ENCODE measurements at regions not wholly inside any gene's neighbourhood (a gene's known extent, or its start where the extent isn't known, plus 50 kb on each side); places are given as distances from the start of the nearest gene placed in this dataset.

- DNase-seq = no peak
Observed at GRCh38 chr21:25371841-25372425, 235.3 kb downstream of the MRPL39 start.

- DNase-seq = no peak
Observed at GRCh38 chr21:25370311-25370744, 237.0 kb downstream of the MRPL39 start.

DNA sequence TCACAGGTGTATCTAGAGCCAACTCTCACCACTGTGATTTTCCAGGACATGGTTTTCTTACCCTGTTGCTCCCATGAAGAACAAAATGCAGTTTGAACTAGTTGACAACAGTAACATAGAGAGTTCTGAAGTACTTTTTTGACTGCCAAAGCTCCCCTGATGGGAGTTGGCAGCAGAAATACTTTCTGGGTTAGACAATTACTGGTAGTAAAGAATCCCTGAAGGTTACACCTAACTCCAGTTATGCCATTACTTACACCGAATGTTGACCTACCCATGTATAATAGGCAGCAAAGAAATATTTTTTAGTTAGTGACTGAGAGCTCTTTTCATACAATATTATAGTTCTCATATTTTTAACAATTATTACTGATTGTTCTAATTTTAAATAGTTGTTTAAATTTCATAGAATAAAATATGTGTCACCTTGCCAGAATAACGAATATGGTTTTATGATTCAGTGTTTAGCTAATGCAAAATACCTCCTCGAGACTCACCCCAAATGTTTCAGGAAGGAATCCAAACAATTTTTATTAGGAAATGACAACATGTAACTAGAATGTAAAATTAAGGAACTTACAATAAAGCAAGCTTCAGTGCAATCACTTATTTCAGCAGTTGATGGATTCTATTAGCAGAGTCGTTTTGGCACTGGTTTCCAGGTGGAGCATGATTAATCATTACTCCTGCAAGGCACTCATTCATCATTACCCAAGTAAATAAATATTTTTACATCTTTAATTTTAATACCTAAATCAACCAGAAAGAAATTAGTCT lies 237.6 kb downstream of the MRPL39 start:
- no peak for DNase-seq

DNA sequence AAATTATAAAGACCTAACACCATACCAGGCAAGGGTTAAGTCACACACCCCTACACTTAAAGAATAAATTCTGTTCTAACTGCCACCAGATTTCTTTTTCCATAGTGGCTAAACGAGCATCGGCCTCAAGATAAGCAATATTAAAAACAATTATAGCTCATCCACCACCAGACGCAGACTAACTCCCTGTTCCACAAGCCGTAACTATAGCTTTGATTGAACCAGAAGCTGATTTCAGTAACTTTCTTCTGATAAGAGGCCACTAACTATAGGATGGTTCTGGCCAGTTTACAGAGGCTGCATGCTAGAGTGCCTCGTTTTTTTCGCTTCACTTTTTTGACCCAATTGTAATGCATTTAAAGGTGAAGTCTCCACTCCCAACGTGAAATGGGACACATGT lies 238.8 kb downstream of the MRPL39 start:
- DNase-seq = no peak

- no peak for DNase-seq
Observed at GRCh38 chr21:25366116-25366515, 241.2 kb downstream of the MRPL39 start.

DNA sequence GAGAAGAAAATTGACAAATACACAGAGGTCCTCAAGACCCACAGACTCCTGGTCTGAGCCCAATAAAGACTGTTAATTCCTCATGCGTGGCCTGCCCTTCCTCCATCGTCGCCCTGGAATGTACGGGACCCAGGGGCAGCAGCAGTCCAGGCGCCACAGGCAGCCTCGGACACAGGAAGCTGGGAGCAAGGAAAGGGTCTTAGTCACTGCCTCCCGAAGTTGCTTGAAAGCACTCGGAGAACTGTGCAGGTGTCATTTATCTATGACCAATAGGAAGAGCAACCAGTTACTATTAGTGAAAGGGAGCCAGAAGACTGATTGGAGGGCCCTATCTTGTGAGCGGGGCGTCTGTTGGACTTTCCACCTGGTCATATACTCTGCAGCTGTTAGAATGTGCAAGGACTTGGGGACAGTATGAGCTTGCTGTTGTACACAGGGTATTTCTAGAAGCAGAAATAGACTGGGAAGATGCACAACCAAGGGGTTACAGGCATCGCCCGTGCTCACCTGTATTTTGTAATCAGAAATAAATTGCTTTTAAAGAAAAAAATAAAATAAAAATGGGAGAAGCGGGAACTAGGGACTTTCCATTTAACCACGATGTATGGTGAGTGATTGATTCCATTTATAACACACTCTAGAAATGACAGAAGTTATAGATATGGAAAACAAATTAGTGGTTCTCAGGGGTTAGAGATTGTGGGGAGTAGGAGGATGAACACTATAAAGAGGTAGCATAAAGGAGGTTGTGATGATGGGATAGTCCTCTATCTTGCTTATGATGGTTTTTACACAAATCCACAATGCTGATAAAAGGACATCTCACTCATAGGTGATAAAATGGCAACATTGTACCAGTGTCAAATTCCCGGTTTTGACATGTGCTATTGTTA lies 244.7 kb downstream of the MRPL39 start:
- no peak for DNase-seq

DNA sequence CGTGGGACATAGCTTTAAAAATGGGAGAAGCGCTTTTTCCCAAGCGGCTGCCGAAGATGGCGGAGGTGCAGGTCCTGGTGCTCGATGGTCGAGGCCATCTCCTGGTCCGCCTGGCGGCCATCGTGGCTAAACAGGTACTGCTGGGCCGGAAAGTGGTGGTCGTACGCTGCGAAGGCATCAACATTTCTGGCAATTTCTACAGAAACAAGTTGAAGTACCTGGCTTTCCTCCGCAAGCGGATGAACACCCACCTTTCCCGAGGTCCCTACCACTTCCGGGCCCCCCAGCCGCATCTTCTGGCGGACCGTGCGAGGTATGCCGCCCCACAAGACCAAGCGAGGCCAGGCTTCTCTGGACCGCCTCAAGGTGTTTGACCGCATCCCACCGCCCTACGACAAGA lies 245.5 kb downstream of the MRPL39 start:
- no peak for DNase-seq

GRCh38 chr21:25361097-25361496 lies 246.2 kb downstream of the MRPL39 start:
- DNase-seq = no peak

DNA sequence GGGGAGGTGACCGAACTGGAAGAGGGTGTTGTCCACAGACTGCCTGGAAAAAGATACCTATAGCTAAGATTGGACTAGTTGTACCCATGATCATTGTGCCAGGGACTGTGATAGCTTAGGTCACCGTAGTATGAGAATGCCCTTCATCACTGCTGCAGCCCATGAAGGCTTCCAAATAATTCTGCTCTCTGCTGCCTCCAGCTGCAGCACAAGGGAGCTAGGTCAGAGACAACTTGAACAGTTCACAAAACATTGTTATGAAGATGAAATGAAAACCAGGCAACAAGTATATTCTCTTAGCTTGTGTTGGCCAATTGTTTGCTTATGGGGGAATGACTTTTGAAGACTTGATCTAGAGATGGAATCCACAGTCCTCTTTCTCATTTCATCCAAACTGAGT lies 246.7 kb downstream of the MRPL39 start:
- peak; percentile 19 for DNase-seq

DNA sequence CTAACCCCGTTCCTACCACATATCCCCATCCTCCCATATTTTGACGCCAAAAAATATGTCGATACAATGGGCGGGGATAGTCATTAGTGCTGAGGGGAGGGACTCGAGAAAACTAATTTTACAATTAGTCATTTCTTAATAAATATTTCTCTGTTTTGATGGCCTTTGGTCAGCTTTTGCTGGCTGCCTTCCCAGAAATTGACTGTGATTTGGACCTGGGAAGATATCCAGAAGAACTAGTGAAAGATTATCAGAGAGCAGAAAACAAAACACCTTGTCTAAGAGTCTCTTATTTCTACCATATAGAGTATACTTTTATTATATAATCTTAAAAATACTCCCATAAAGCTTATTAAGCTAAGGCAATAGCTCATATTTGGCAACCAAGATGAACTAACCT lies 247.6 kb downstream of the MRPL39 start:
- DNase-seq = no peak

DNA sequence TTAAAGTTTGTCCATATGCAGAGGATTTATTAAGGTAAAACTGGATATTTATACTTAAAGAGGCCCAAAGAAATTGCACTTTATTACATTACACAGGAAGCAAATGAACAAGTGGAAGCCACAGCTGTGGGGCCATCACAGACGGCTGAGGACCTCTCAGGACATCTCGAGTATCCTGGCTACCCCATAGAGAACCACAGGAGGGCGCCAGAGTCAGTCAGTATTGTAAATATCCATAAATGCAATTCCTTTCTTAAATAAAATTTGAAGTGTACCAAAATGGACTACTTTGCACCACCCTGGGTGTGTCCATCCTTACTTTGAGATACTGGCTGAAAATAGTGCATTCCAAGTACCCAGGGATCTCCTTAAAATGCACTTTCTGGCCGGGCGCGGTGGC lies 257.2 kb downstream of the MRPL39 start:
- peak; percentile 32 for DNase-seq

GRCh38 chr21:25343774-25344545 lies 263.3 kb downstream of the MRPL39 start:
- no peak for DNase-seq

DNA sequence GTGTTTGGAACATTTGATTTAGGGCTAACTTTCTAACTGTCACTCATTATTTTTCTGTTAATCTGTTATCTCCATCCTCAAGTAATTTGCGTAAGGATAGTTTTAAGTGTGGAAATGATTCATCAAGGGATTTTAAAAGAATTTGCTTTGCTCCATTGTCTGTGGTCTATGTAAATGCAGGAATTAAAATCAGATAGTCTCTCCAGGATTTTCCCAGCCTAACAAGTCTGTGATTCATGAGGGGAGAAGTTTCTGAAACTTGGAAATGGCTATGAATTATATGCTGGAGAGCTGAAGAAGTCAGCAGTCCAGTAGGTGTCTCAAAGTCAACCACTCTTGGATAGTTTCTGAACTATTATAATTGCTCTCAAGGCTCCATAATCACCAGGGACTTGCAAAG lies 264.5 kb downstream of the MRPL39 start:
- no peak for DNase-seq

DNA sequence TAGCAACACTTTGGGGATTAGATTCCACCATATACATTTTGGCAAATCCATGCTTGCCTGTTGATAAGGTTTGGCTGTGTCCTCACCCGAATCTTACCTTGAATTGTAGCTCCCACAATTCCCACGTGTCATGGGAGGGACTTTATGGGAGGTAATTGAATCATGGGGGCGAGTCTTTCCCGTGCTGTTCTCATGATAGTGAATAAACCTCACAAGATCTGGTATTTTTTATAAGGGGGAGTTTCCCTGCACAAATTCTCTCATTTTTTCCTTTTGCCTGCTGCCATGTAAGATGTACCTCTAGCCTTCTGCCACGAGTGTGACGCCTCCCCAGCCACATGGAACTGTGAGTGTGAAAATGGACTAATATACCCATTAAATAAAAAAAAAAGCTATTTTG lies 265.3 kb downstream of the MRPL39 start:
- DNase-seq = no peak

GRCh38 chr21:25338415-25338814 lies 268.9 kb downstream of the MRPL39 start:
- no peak for DNase-seq

DNA sequence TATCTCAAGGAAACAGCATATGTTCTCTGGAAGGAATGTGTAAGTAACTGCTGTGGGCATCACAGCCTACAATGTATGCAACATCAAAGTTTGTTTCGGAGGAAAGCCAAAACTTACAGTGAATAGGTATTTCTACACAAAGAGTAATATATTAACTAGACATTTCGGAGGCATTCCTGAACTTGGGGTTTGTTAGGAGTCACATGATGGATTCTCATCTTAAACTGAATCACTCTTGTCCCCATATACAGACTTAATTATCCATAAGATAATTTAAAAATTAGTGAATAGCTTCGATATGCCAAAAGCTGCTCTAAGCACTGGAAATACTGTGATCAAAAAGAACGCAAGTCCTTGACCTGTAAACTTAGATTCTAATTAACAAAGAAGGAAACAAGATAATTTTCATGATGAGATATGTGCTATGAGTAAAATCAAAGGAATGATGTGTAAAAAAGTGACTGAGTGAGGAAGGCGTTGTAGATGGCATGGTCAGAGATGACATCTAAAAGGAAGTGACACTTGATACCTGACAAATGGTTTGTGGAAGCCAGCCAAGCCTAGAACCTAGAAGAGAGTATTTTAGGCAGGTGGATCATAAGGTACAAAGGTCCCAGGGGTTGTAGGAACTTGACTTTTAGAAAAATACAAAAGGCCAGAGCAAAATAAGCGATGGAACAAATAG lies 273.1 kb downstream of the MRPL39 start:
- no peak for DNase-seq

DNA sequence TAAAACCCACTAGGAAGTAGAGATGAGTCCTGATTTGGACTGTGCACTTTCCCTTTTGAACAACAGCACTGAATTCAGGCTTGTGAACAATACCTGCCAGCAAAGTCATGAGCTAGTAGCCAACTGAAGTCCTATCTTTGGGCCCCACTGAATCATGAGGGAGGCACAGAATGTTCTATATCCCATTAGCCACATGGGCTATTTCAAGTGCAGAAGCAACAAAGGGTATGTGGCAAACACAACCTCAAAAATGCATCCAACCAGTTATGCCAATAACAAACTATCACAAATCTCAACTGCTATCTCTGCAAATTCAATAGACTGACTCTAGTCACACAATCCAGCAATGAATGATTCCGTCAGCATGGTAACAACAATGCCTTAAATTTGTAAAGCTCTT lies 276.0 kb downstream of the MRPL39 start:
- no peak for DNase-seq

- DNase-seq = no peak
Observed at GRCh38 chr21:25330266-25330665, 277.0 kb downstream of the MRPL39 start.

DNA sequence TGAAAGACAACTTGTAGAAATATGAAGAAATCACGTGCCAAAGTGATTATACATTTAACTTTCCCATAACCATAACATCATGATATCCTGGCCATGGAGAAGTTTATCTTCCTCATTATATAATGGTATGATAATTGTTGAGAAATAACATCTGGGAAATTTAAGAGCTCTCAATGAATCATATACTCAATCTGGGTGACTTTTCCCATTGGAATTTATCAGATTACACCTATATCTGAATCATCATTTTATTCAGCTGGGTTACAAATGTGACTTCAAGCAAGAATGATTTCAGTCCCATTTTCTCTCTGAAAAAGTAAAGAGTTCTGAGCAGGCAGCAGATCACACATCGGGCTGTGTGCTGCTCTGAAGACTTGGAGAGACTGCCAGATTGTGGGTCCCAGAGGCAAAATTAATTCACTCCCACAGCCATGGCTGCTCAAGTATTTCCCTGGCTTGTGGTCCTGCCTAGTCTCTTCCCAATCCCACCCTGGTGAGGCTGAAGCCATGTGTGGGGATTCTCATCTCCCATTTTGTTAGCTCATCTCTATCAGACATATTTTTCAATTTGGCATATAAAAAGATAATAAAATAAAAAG lies 278.0 kb downstream of the MRPL39 start:
- no peak for DNase-seq

GRCh38 chr21:25328736-25329135 lies 278.5 kb downstream of the MRPL39 start:
- DNase-seq = no peak

GRCh38 chr21:25326181-25326580 lies 281.1 kb downstream of the MRPL39 start:
- no peak for DNase-seq

DNA sequence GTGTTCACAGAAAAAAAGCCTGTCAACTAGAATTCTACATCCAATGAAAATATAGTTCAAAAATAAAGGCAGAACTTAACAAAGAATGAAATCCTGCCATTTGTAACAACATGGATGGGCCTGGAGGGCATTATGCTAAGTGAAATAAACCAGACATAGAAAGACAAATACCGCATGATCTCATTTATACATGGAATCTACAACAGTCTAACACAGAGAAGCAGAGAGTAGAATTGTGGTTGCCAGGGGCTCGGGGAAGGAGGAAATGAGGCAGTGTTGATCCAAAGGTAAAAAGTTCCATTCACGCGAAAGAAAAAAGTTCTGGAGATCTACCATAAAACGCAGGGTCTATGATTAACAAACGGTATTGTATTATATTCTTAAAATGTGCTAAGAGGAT lies 282.6 kb downstream of the MRPL39 start:
- DNase-seq = no peak
